Transverse colon (tissue), 4 donors: ENCODE measurements at regions not wholly inside any gene's neighbourhood (a gene's known extent, or its start where the extent isn't known, plus 50 kb on each side); places are given as distances from the start of the nearest gene placed in this dataset.
"Not testable (repeated sequence)": the region's sequence is repeated elsewhere in the genome, so short reads cannot be mapped to it uniquely, and the experiment has no call there.

Experiments used
- CTCF ChIP-seq, 5 experiments: fragments of 200-600 bp in 3 of 5; fragments of 450-650 bp in 2 of 5; sonication (generic) in 3 of 5; IDR thresholded peaks; 1 replicate in 2 of 5; 2 replicates in 3 of 5; pipeline ENCODE4 v1.5.1; 2016 to 2017; ENCODE audit warnings: antibody characterized with exemption in 5 of 5, inconsistent platforms in 3 of 5, mild to moderate bottlenecking in 2 of 5, moderate library complexity in 1 of 5
- EP300 ChIP-seq: sonication (generic); formaldehyde crosslinking; IDR thresholded peaks from one replicate; pipeline ENCODE4 v1.6.1; 2017; ENCODE audit warnings: antibody characterized with exemption, low read depth
- POLR2A ChIP-seq: fragments of 450-650 bp; IDR thresholded peaks from one replicate; pipeline ENCODE4 v1.6.1; 2016; ENCODE audit warnings: antibody characterized with exemption, mild to moderate bottlenecking, moderate library complexity
- POLR2AphosphoS5 ChIP-seq, 3 donors: sonication (generic); formaldehyde crosslinking; IDR thresholded peaks; one replicate each; pipeline ENCODE4 v1.6.1; 2016; ENCODE audit warnings: antibody characterized with exemption in 3 of 3

DNA sequence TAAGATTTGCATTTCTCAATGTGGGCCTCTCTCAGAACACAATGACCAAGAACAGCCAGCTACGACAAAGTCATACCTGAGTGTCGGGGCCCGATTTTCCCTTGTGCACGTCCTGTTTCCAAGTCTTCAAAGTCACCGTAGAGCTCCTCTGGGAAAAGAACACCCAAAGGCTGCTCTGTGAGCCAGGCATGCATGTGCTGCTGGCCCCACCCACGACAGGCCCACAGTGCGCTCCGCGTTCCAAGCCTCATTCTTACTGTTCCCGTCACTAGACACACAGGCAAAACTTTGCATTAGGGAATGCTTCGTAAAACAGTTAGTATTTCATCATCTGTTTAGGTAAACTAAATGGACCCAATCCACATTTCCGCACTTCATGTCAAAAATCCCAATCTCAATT is 1905.1 kb downstream of the FOXD4L5 start:
- not testable (repeated sequence) for TF ChIP-seq CTCF (IDR thresholded peaks at IDR 0.05); POLR2A; POLR2AphosphoS5 (IDR thresholded peaks at IDR 0.05); EP300
